SK-MEL-5 (cell line): ENCODE measurements at regions not wholly inside any gene's neighbourhood (a gene's known extent, or its start where the extent isn't known, plus 50 kb on each side); places are given as distances from the start of the nearest gene placed in this dataset.

Source experiments
- DNase-seq: peaks from one replicate; pipeline ENCODE4 v3.0.0-alpha.2; 2016; ENCODE audit warnings: low read depth, low spot score
- in situ Hi-C: cut with HindIII; loops from 2 replicates; pipeline ENCODE4 v1.10.0; 2016; ENCODE audit warnings: low sequenced_read_pairs, high pct_unique_total_duplicates, low pct_unique_long_range_greater_than_20kb

GRCh38 chr9:135418161-135418560 is 61.4 kb upstream of the PPP1R26 start:
- in situ Hi-C loops: loop anchor here (10.0 kb wide), 1 partner anchor 323 kb away; no protein-coding TSS in a partner anchor
- no peak for DNase-seq

GRCh38 chr9:135419106-135419505 is 60.5 kb upstream of the PPP1R26 start:
- DNase-seq: no peak
- in situ Hi-C loops: loop anchor here (10.0 kb wide), 1 partner anchor 324 kb away; no protein-coding TSS in a partner anchor

GRCh38 chr9:135422341-135422944 is 57.1 kb upstream of the PPP1R26 start:
- in situ Hi-C loops: no loop called here
- DNase-seq: no peak

- DNase-seq: no peak
- in situ Hi-C loops: no loop called here
Observed at GRCh38 chr9:135423725-135424124, 55.9 kb upstream of the PPP1R26 start.
